Muscle layer of duodenum (tissue), 2 donors: ENCODE measurements at regions not wholly inside any gene's neighbourhood (a gene's known extent, or its start where the extent isn't known, plus 50 kb on each side); places are given as distances from the start of the nearest gene placed in this dataset.
"Not testable (repeated sequence)": the region's sequence is repeated elsewhere in the genome, so short reads cannot be mapped to it uniquely, and the experiment has no call there.

ENCODE experiments used
- H3K27ac ChIP-seq: one replicate; pipeline ENCODE4 v1.7.0; 2013; ENCODE audit warnings: mild to moderate bottlenecking, low read length
- H3K27me3 ChIP-seq: one replicate; pipeline ENCODE4 v1.7.0; 2013; ENCODE audit warnings: low read depth, mild to moderate bottlenecking, control low read depth, low read length
- H3K36me3 ChIP-seq, 2 donors: one replicate each; pipeline ENCODE4 v1.7.0; 2013; ENCODE audit warnings: low read length in 2 of 2, control low read depth in 1 of 2, mild to moderate bottlenecking in 1 of 2; ENCODE audit not compliant: insufficient read depth in 2 of 2, control insufficient read depth in 1 of 2
- H3K4me1 ChIP-seq, 2 donors: one replicate each; pipeline ENCODE4 v1.7.0; 2013; ENCODE audit warnings: low read length in 2 of 2, mild to moderate bottlenecking in 2 of 2, control low read depth in 1 of 2, moderate library complexity in 1 of 2; ENCODE audit not compliant: insufficient read depth in 2 of 2, control insufficient read depth in 1 of 2
- H3K4me3 ChIP-seq, 2 donors: one replicate each; pipeline ENCODE4 v1.7.0; 2013; ENCODE audit warnings: low read length in 2 of 2, low read depth in 1 of 2, mild to moderate bottlenecking in 1 of 2
- H3K9me3 ChIP-seq, 2 donors: one replicate each; pipeline ENCODE4 v1.7.0; 2013; ENCODE audit warnings: low read length in 2 of 2, control low read depth in 1 of 2, mild to moderate bottlenecking in 1 of 2; ENCODE audit not compliant: control insufficient read depth in 1 of 2
- donor health status: healthy.

DNA sequence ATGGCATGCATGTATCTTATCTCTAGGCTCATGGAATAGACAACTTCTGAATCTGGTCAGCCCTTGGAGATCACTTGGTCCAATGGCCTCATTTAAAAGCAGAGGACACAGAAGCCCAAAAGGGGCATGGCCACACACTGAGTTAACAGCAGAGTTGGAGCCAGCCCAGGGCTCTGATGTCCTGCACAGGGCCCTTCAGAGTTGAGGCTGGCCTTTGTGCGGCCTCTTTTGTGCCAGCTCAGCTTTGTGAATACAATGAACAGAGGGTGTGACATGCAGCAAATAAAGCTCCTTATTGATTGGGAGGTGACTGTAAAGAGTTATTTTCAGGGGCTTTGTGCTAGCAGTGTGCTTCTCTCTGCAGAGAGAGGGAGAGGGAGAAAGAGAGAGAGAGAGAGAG lies 150.1 kb upstream of the STK32A start:
- Histone ChIP-seq H3K4me3 (no peak overlapping the region), H3K9me3 (no peaks in the 10 kb centered on the region), H3K36me3 (no peaks in the 10 kb centered on the region), H3K27ac (no peak overlapping the region), H3K27me3 (no peaks in the 10 kb centered on the region), H3K4me1 (no peaks in the 10 kb centered on the region)

DNA sequence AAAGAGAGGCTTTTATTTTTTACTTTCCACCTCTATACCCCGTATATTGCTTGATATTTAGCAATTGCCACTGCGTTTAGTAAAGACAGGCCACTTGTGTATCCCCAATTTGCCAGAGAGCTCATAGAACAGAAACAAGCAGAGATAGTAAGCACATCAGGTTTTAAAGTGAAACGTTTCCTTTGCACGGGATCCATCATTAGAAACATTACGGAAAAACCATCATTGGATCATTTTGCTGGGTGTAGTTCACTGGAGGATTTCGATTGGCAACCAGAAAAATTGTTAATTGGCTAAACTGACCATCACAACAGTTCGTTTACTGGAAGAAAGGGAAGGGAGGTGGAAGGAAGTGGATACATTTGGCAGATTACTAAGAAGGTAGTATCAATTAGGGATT lies 149.4 kb upstream of the STK32A start:
- Histone ChIP-seq H3K27ac (no peak overlapping the region), H3K36me3 (no peaks in the 10 kb centered on the region), H3K4me1 (no peaks in the 10 kb centered on the region), H3K4me3 (no peak overlapping the region), H3K9me3 (no peaks in the 10 kb centered on the region), H3K27me3 (no peaks in the 10 kb centered on the region)

DNA sequence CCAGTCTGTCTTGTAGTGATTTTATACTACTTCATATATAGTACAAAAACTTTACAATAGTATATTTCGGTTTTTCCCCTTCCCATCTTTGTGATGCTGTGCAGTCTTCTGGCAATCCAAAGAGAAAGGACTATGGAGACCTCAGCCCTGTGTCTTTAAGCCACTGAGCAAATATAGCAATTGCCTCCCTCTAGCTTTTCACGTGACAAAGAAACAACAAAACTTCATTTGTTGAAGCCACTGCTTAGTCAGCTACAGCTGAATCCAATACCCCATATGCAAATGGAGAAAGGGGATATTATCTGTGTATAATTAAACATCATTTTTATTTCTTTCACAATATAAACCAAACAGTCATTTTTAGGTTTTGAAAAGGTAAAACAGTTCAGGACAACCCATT lies 142.8 kb upstream of the STK32A start:
- H3K27me3 ChIP-seq = no peaks in the 10 kb centered on the region
- no peak overlapping the region for H3K4me3 ChIP-seq
- no peaks in the 10 kb centered on the region for H3K9me3 ChIP-seq
- no peaks in the 10 kb centered on the region for H3K4me1 ChIP-seq
- no peaks in the 10 kb centered on the region for H3K36me3 ChIP-seq
- no peak overlapping the region for H3K27ac ChIP-seq

DNA sequence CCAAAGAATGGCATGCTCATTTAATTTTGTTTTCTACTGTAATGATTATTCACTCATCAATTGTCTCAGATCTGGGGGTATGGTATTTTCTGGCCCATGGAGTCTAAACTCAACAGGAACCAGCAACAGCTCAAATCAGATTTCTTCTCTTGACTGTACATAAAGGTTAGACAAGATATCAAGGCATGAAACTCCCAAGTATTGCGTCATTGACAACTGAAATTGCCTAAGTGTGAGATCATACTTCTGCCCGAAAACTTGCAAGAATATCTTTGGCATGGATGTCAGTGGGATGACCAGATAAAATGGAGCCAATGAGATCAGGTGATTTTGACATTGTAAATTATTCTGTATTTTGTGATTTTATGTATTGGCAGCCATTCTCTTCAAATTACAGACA lies 141.7 kb upstream of the STK32A start:
- no peak overlapping the region for H3K4me3 ChIP-seq
- H3K27ac ChIP-seq = no peak overlapping the region
- H3K27me3 ChIP-seq = no peaks in the 10 kb centered on the region
- no peaks in the 10 kb centered on the region for H3K36me3 ChIP-seq
- peaks cover 0 to 6% of the 10 kb centered on the region in 2 donors for H3K4me1 ChIP-seq
- no peaks in the 10 kb centered on the region for H3K9me3 ChIP-seq

DNA sequence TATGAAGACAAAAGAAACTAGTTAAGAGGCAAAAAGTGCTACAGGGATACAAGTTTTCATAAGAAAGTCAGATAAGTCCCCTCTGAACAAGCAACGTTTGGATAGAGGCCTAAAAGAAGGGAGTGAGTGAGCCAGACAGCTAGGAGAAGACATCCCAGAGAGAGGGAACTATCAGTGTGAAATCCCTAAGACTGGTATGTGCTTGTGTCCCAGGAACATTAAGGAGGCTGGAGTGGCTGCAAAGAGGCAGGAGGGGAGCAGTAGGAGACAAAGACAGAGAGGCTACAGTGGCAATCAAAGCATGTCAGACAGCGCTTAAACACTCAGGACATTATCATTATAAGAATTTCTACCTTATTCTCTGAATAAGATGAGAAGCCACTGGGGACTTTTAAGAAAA lies 139.1 kb upstream of the STK32A start:
- no peak overlapping the region for H3K4me3 ChIP-seq
- peaks cover 0 to 6% of the 10 kb centered on the region in 2 donors for H3K4me1 ChIP-seq
- H3K27ac ChIP-seq = no peak overlapping the region
- no peaks in the 10 kb centered on the region for H3K9me3 ChIP-seq
- H3K27me3 ChIP-seq = no peaks in the 10 kb centered on the region
- no peaks in the 10 kb centered on the region for H3K36me3 ChIP-seq

DNA sequence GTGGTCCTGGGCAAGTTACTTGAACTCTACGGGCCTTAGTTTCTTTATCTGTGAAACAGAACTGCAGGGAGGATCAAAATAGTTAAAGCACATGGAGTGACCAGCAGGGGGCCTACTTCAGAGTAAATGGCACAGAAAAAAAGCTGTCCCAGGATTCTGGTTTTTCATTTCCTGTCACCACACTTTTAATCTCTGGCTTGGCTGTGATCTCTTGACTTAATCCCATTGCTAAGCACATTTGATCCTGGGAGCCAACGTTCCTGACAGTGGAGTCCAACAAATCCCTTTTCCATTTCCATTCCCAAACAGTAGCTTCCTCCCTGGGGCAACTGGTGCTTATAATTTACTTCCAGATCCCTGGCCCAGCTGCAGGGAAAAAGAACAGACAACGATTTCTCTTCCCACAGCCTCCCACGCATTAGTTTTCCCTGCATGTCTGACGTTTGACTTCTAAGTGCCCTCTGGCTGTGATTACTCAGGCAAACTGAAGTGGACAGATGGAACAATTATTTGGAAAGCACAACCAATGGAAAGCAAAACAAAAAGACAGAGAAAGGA lies 136.5 kb upstream of the STK32A start:
- no peaks in the 10 kb centered on the region for H3K9me3 ChIP-seq
- no peaks in the 10 kb centered on the region for H3K27me3 ChIP-seq
- no peak overlapping the region for H3K27ac ChIP-seq
- no peak overlapping the region for H3K4me3 ChIP-seq
- peaks cover 0 to 6% of the 10 kb centered on the region in 2 donors for H3K4me1 ChIP-seq
- no peaks in the 10 kb centered on the region for H3K36me3 ChIP-seq

DNA sequence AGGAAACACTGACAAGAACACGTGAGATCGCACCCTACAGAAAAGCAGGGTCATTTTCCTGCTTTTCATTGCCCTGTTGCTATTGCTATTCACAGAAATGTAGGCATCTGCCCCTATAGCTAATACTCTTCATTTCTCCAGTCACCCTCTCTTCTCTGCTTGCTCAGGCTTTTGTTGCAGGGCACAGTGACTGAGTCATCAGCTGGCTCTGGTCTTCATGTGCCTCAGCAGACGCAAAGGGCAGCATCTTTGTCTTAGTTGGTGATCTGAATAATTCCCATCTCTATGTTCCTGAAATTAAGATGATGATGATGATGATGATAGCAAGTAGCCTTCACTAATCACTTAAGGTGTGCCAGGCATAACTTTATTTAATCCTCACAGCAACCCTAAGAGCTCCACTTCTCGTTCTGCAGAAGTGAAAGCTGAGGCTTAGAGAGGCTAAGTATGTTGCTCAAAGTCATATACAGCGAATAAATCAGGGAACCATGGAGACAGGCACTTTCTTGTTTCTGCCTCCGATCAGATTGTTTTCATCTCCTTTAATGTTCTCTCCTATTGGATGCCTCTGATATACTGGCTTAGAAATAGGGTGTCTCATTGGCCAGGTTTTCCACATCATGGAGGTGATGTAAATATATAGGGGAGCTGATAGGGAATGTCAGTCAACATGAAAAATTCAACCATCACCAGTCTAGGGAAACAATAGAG lies 133.0 kb upstream of the STK32A start:
- Histone ChIP-seq H3K36me3 (no peaks in the 10 kb centered on the region), H3K4me3 (no peak overlapping the region), H3K27ac (no peak overlapping the region), H3K9me3 (no peaks in the 10 kb centered on the region), H3K27me3 (no peaks in the 10 kb centered on the region), H3K4me1 (peaks cover 0 to 6% of the 10 kb centered on the region in 2 donors)

DNA sequence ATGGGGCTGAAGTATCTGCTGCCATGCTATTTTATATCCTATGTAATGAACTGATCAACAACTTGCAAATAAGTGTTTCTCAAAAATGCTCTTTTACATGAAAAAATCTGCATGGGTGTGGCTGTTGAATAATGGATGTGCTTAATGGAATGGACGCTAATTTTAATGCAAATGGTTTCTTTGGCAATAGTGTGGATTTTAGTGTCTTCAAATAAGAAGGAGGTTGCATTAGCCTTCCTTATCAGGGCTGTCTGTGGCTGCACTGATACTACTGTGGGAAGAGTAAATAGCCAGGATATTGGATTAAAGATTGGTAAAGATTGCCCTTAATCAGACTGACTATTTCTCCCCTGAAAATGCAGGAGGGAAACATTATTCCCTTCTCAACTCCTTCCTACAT lies 121.9 kb upstream of the STK32A start:
- Histone ChIP-seq H3K4me1 (no peaks in the 10 kb centered on the region), H3K27ac (no peak overlapping the region), H3K4me3 (no peak overlapping the region), H3K9me3 (no peaks in the 10 kb centered on the region), H3K27me3 (no peaks in the 10 kb centered on the region), H3K36me3 (no peaks in the 10 kb centered on the region)

DNA sequence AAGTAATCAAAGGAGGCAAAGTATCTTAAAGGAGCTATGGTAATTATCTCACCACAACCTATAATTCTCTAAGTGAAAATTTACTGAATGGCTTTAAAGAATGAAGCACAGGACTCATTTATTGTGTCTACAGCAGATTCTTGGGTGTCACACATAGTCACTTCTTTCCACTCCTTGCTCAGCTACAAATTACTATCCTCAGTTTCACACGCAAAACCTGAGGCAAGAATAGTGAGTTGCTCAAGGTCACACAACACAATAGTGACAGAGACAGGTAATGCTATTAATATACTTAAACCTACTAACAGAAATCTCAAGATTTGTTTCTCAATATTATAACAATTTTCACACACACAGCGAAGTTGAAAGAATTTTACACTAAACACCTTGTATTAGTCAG lies 120.9 kb upstream of the STK32A start:
- H3K36me3 ChIP-seq = no peaks in the 10 kb centered on the region
- no peaks in the 10 kb centered on the region for H3K4me1 ChIP-seq
- no peaks in the 10 kb centered on the region for H3K27me3 ChIP-seq
- no peak overlapping the region for H3K4me3 ChIP-seq
- H3K27ac ChIP-seq = no peak overlapping the region
- H3K9me3 ChIP-seq = peaks cover 0 to 3% of the 10 kb centered on the region in 2 donors

DNA sequence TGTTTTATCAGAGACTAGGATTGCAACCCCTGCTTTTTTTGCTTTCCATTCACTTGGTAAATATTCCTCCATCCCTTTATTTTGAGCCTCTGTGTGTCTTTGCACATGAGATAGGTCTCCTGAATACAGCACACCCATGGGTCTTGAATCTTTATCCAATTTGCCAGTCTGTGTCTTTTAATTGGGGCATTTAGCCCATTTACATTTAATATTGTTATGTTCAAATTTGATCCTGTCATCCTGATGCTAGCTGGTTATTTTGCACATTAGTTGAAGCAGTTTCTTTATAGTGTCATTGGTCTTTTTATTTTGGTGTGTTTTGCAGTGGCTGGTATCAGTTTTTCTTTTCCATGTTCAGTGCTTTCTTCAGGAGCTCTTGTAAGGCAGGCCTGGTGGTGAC lies 95.1 kb upstream of the STK32A start:
- H3K4me3 ChIP-seq, H3K36me3 ChIP-seq, H3K4me1 ChIP-seq, H3K27me3 ChIP-seq, H3K27ac ChIP-seq: not testable (repeated sequence)
- peaks cover 0 to 10% of the 10 kb centered on the region in 2 donors for H3K9me3 ChIP-seq

DNA sequence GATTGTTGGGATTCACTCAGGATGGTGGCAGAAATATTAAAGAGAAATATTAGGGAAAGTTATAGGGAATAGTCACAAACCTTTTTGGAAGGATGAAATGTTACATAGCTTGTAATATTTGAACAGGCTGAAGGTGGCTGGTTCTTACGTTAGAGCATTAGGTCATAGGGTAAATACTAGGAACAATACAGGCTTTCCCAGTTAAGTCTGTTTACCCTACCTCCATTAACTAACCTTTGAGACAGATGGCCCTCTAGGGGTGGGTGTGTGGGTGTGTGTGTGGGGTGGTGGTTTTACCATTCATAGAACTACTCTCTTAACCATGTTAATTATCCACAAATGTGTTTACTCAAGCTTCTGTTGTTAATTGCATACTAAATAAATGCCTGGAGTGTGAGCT lies 94.3 kb upstream of the STK32A start:
- Histone ChIP-seq H3K36me3 (no peaks in the 10 kb centered on the region), H3K4me1 (no peaks in the 10 kb centered on the region), H3K27me3 (no peaks in the 10 kb centered on the region), H3K4me3 (no peak overlapping the region), H3K9me3 (peaks cover 0 to 10% of the 10 kb centered on the region in 2 donors), H3K27ac (no peak overlapping the region)

DNA sequence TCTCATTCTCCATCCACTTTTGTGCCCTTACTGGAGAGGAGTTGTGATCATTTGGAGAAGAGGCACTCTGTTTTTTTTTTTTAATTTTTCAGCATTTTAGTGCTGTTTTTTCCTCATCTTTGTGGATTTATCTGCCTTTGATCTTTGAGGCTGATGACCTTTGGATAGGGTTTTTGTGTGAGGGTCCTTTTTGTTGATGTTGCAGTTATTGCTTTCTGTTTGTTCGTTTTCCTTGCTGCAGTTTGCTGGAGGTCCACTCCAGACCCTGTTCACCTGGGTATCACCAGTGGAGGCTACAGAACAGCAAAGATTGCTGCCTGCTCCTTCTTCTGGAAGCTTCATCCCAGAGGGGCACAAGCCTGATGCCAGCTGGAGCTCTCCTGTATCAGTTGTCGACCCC lies 93.2 kb upstream of the STK32A start:
- not testable (repeated sequence) for H3K27me3 ChIP-seq, H3K36me3 ChIP-seq, H3K4me3 ChIP-seq, H3K4me1 ChIP-seq, H3K27ac ChIP-seq
- H3K9me3 ChIP-seq = peaks cover 0 to 10% of the 10 kb centered on the region in 2 donors
